Prostate gland (tissue), 2 donors: ENCODE measurements at regions not wholly inside any gene's neighbourhood (a gene's known extent, or its start where the extent isn't known, plus 50 kb on each side); places are given as distances from the start of the nearest gene placed in this dataset.

ENCODE experiments used
- CTCF ChIP-seq, 4 experiments: fragments of 200-600 bp in 2 of 4; fragments of 450-650 bp in 2 of 4; sonication (generic) in 2 of 4; IDR thresholded peaks; 1 replicate in 3 of 4; 2 replicates in 1 of 4; pipeline ENCODE4 v1.5.1; 2016 to 2019; ENCODE audit warnings: antibody characterized with exemption in 4 of 4, mild to moderate bottlenecking in 2 of 4, moderate library complexity in 2 of 4
- POLR2A ChIP-seq: fragments of 450-650 bp; IDR thresholded peaks from one replicate; pipeline ENCODE4 v1.6.1; 2016; ENCODE audit warnings: antibody characterized with exemption, mild to moderate bottlenecking

- TF ChIP-seq CTCF (IDR thresholded peaks at IDR 0.05) (no peak), POLR2A (no peak)
Observed at GRCh38 chr5:122707796-122708195, 67.1 kb upstream of the SNX2 start.
